ENCODE measurements at regions not wholly inside any gene's neighbourhood (a gene's known extent, or its start where the extent isn't known, plus 50 kb on each side); places are given as distances from the start of the nearest gene placed in this dataset.

DNA sequence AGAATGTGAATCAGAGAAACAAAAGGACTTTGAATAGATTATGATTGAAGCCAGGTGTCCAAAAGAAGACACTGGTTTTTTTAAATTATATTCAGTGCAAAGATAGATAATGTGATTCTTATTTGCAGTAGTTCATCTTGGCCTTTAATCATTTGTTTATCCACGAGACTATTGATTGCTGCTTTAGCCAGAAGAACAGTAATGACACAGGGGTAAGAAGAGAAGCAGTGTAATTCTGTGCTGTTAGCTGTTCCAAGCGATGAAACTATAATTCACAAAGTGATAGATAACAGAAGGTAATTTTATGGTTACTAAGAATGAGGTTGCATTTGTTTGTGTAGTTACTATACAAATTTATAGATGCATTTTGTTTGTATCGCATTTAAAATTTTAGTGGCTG lies 311.6 kb downstream of the MZT1 start:
- Mint-ChIP-seq H3K4me1 (ENCODE audit: low read depth) (no peaks in the 10 kb centered on the region), H3K36me3 (ENCODE audit: low read depth) (no peaks in the 10 kb centered on the region), H3K4me3 (no peak overlapping the region), H3K9me3 (no peaks in the 10 kb centered on the region), H3K27me3 (ENCODE audit: low read depth) (no peaks in the 10 kb centered on the region), H3K27ac (no peak overlapping the region)
- intact Hi-C loops (cut with micrococcal nuclease): no loop called here
- no peak for DNase-seq
- CTCF ChIA-PET: no interaction called here

DNA sequence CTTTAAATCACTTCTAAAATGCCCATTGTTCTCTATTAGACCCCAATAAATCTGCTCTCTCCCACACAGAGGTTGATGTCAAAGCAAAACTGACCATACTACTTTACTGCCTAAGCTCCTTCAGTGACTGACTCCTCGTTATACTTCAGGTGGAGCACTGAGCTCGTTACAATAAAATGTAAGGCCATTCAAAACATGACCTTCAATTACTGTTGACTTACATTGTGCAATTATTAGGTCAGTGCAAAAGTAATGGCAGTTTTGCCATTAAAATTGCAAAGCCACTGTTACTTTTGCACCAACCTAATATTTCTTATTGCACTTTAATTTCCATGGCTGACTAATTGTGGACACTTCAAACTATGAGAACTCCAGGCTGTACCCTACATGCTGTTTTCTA lies 314.9 kb downstream of the MZT1 start:
- Mint-ChIP-seq H3K27ac (no peak overlapping the region), H3K4me1 (ENCODE audit: low read depth) (no peaks in the 10 kb centered on the region), H3K36me3 (ENCODE audit: low read depth) (no peaks in the 10 kb centered on the region), H3K27me3 (ENCODE audit: low read depth) (no peaks in the 10 kb centered on the region), H3K4me3 (no peak overlapping the region), H3K9me3 (no peaks in the 10 kb centered on the region)
- DNase-seq: no peak
- intact Hi-C loops (cut with micrococcal nuclease): no loop called here
- CTCF ChIA-PET: no interaction called here

DNA sequence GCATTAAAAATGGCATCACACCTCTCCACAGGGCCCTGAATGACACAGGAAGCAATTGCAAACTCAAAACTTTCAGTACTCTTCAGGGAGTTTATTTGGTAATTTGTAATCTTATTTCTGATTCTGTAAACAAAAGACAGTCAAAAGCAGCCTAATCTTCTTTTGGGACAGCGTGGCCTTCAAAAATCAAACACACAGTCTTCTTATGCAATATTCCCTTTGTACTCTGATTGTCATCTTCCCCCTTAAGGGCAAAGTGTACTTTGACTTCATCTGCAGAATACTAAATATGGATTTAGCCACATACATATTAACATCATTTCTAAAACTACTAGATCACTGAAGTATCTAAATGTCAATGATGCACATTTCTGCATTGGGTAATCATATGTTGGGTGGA lies 322.0 kb downstream of the MZT1 start:
- Mint-ChIP-seq H3K4me1 (ENCODE audit: low read depth) (no peaks in the 10 kb centered on the region), H3K9me3 (no peaks in the 10 kb centered on the region), H3K36me3 (ENCODE audit: low read depth) (no peaks in the 10 kb centered on the region), H3K27ac (no peak overlapping the region), H3K4me3 (no peak overlapping the region), H3K27me3 (ENCODE audit: low read depth) (no peaks in the 10 kb centered on the region)
- DNase-seq: no peak
- intact Hi-C loops (cut with micrococcal nuclease): no loop called here
- CTCF ChIA-PET: no interaction called here

DNA sequence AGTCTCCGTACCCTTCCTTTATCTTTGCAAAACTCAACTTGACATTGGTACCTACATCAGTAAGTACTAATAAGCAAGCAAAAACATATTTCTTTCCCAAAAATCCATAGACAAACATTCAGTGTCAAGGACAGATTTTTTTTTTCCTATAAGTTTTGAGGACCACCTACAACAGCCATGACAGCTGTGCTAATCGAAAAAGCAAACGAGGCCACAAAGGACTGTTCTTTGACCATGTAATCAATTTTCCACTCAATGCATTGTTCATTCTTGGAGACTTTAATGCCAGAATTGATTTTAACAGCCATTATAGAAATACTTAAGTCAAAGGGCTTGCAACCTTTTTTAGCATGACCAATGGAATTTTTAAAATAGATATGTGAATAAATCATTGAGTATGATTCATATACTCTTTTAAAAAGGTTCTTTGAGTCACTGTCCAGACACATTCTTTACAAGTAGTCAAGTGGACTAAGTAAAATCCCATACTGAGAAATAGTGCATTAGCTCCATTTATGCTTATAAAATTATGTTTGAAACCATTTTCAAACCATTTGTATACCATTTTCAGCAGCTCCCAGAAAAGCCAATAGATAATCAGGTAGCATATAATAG lies 323.9 kb downstream of the MZT1 start:
- Mint-ChIP-seq H3K4me1 (ENCODE audit: low read depth) (no peaks in the 10 kb centered on the region), H3K4me3 (no peak overlapping the region), H3K27ac (no peak overlapping the region), H3K36me3 (ENCODE audit: low read depth) (no peaks in the 10 kb centered on the region), H3K9me3 (no peaks in the 10 kb centered on the region), H3K27me3 (ENCODE audit: low read depth) (peaks cover 2% of the 10 kb centered on the region)
- intact Hi-C loops (cut with micrococcal nuclease): no loop called here
- DNase-seq: no peak
- CTCF ChIA-PET: no interaction called here

DNA sequence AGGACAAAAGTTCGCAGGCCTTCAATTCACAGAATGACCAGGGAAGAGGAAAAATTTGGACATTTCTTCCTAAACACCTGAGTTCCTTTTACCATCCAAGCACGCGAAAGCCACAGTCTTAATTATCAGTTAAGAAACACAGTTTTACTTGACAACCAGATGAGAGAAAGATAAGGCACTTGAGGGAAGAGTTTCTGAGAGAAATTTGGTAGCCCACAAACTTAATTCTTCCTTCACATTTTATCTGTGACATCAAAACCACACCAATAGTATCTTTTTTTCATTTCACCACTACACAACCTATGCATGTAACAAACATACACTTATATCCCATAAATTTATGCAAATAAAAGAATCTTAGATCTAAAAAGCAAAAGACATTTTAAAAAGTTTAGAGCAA lies 326.6 kb downstream of the MZT1 start:
- CTCF ChIA-PET: interaction anchor here (0.6 kb wide), 1 partner anchor 147 kb away, joined by 4 read pairs; no protein-coding TSS in a partner anchor
- Mint-ChIP-seq H3K36me3 (ENCODE audit: low read depth) (no peaks in the 10 kb centered on the region), H3K9me3 (no peaks in the 10 kb centered on the region), H3K27me3 (ENCODE audit: low read depth) (peaks cover 2% of the 10 kb centered on the region), H3K27ac (no peak overlapping the region), H3K4me3 (no peak overlapping the region), H3K4me1 (ENCODE audit: low read depth) (no peaks in the 10 kb centered on the region)
- intact Hi-C loops (cut with micrococcal nuclease): no loop called here
- no peak for DNase-seq

DNA sequence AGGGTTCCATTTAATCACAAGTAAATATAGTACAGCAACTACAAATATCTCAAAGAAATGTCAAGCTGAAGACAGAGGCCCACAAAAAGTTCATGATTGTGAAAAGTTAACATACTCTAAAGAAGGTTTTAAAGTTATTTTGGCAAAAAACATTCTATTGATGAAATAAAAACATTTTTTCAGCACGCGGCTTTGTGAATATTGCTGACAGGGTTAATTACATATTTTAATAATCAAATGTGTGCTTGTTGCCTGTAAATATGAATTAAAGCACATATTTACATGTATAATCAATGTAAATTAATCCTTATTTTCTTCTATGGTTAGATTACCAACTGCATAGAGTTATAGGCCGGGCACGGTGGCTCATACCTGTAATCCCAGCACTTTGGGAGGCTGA lies 328.1 kb downstream of the MZT1 start:
- DNase-seq: no peak
- Mint-ChIP-seq H3K27ac (no peak overlapping the region), H3K9me3 (no peaks in the 10 kb centered on the region), H3K4me3 (no peak overlapping the region), H3K4me1 (ENCODE audit: low read depth) (no peaks in the 10 kb centered on the region), H3K27me3 (ENCODE audit: low read depth) (peaks cover 2% of the 10 kb centered on the region), H3K36me3 (ENCODE audit: low read depth) (no peaks in the 10 kb centered on the region)
- intact Hi-C loops (cut with micrococcal nuclease): no loop called here
- CTCF ChIA-PET: no interaction called here

DNA sequence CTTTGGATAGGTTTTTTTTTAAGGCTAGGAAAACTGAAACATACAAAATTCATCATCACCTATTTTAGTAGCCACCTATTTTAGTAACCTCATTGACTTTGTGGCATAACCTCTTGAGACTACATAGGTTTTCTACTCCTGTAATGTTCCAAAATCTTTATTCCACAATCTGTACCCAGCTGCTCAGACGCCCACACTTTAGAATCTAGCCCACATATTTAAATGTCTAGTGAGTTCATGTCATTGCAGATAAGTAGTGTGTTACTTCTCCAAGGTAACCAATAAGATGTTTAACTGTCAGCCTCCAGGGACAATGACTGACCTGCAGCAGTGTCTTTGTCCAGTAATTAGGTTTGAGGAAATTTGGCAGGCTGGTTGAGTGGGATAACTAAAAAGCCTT lies 330.2 kb downstream of the MZT1 start:
- intact Hi-C loops (cut with micrococcal nuclease): no loop called here
- DNase-seq: no peak
- Mint-ChIP-seq H3K4me3 (no peak overlapping the region), H3K27me3 (ENCODE audit: low read depth) (peaks cover 2% of the 10 kb centered on the region), H3K4me1 (ENCODE audit: low read depth) (no peaks in the 10 kb centered on the region), H3K9me3 (no peaks in the 10 kb centered on the region), H3K27ac (no peak overlapping the region), H3K36me3 (ENCODE audit: low read depth) (no peaks in the 10 kb centered on the region)
- CTCF ChIA-PET: no interaction called here

DNA sequence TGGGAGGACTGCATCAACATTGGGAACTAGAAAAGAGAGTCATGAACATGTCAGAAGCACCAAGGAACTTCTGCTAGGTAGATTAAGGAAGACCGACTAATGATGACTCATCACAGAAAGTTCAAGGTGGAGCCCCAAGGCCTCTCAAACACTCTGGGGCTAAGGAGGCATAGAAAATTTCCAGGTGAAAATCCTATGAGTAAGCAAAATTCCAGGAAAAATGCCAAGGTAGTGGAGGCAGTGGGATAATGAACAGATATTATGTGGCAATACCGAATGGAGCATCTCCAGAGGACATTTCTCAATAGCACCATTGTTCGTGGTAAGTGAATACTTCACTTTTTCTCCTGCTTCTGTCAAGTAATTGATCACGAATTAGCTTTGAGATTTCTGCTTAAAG lies 336.5 kb downstream of the MZT1 start:
- Mint-ChIP-seq H3K27me3 (ENCODE audit: low read depth) (no peaks in the 10 kb centered on the region), H3K27ac (no peak overlapping the region), H3K4me1 (ENCODE audit: low read depth) (no peaks in the 10 kb centered on the region), H3K9me3 (no peaks in the 10 kb centered on the region), H3K4me3 (no peak overlapping the region), H3K36me3 (ENCODE audit: low read depth) (no peaks in the 10 kb centered on the region)
- intact Hi-C loops (cut with micrococcal nuclease): no loop called here
- no peak for DNase-seq
- CTCF ChIA-PET: no interaction called here

DNA sequence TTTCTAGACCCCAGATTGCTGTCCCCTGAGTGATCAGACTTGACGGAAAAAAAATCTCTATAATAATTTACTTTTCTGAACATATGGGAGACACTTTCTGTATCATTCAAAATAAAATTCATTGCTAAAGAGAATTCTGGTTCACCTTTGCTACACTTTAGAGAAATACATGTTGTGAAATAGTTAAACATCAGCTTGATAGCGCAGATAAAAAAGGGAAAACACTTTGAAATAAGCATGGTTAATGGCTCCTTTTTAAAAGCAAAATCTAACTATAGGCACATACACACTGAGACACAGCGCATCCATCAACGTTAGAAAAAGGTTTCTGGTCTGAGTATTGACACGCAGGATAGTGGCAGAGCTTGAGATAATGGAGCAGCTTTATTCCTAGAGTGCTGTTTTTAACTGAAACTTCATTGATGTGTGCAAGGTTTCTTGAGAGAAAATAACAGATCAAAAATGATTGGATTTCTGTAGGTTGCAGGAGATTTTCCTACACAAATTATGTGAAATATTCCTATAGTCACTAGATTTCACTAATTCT lies 341.2 kb downstream of the MZT1 start:
- CTCF ChIA-PET: no interaction called here
- Mint-ChIP-seq H3K4me3 (no peak overlapping the region), H3K36me3 (ENCODE audit: low read depth) (no peaks in the 10 kb centered on the region), H3K27ac (no peak overlapping the region), H3K4me1 (ENCODE audit: low read depth) (no peaks in the 10 kb centered on the region), H3K27me3 (ENCODE audit: low read depth) (no peaks in the 10 kb centered on the region), H3K9me3 (no peaks in the 10 kb centered on the region)
- DNase-seq: no peak
- intact Hi-C loops (cut with micrococcal nuclease): no loop called here

GRCh38 chr13:72384879-72385278 lies 342.6 kb downstream of the MZT1 start:
- Mint-ChIP-seq H3K4me1 (ENCODE audit: low read depth) (no peaks in the 10 kb centered on the region), H3K9me3 (no peaks in the 10 kb centered on the region), H3K27ac (no peak overlapping the region), H3K27me3 (ENCODE audit: low read depth) (no peaks in the 10 kb centered on the region), H3K4me3 (no peak overlapping the region), H3K36me3 (ENCODE audit: low read depth) (no peaks in the 10 kb centered on the region)
- CTCF ChIA-PET: interaction anchor here (0.6 kb wide), 1 partner anchor 910 kb away, joined by 4 read pairs; no protein-coding TSS in a partner anchor
- no peak for DNase-seq
- intact Hi-C loops (cut with micrococcal nuclease): no loop called here

- Mint-ChIP-seq H3K9me3 (no peaks in the 10 kb centered on the region), H3K36me3 (ENCODE audit: low read depth) (no peaks in the 10 kb centered on the region), H3K4me3 (no peak overlapping the region), H3K27ac (no peak overlapping the region), H3K4me1 (ENCODE audit: low read depth) (no peaks in the 10 kb centered on the region), H3K27me3 (ENCODE audit: low read depth) (no peaks in the 10 kb centered on the region)
- CTCF ChIA-PET: interaction anchor here (0.6 kb wide), 1 partner anchor 909 kb away, joined by 4 read pairs; no protein-coding TSS in a partner anchor
- intact Hi-C loops (cut with micrococcal nuclease): no loop called here
- DNase-seq: no peak
Observed at GRCh38 chr13:72384186-72384823, 343.1 kb downstream of the MZT1 start.

DNA sequence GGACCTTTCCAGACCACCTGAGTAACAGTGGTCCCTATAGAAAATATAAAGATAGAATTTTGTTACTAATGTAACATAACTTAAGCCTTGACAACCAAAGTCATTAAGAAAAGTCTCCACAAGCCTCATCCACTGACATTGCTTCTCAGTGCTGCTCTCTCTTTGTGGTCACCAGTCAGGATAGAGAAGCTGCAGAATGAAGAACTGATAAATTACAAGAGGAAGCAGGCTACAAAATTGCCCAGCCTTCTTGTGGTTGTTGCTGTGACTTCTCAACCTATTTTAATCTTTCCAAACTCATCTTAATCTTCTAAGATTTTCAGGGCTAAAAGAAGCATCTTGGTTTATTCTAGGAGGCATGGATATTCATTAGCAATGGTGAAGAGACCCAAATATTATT lies 343.8 kb downstream of the MZT1 start:
- intact Hi-C loops (cut with micrococcal nuclease): no loop called here
- Mint-ChIP-seq H3K27me3 (ENCODE audit: low read depth) (no peaks in the 10 kb centered on the region), H3K4me1 (ENCODE audit: low read depth) (no peaks in the 10 kb centered on the region), H3K9me3 (no peaks in the 10 kb centered on the region), H3K36me3 (ENCODE audit: low read depth) (no peaks in the 10 kb centered on the region), H3K27ac (no peak overlapping the region), H3K4me3 (no peak overlapping the region)
- DNase-seq: no peak
- CTCF ChIA-PET: no interaction called here

GRCh38 chr13:72379581-72379980 lies 347.8 kb downstream of the MZT1 start:
- CTCF ChIA-PET: no interaction called here

More at GRCh38 chr13:72379581-72379980, 347.8 kb downstream of the MZT1 start:
- no peaks in the 10 kb centered on the region for H3K4me1 Mint-ChIP-seq (ENCODE audit: low read depth)
- H3K27me3 Mint-ChIP-seq (ENCODE audit: low read depth): no peaks in the 10 kb centered on the region
- no peak for DNase-seq
- H3K36me3 Mint-ChIP-seq (ENCODE audit: low read depth): no peaks in the 10 kb centered on the region
- H3K9me3 Mint-ChIP-seq: no peaks in the 10 kb centered on the region
- no peak overlapping the region for H3K27ac Mint-ChIP-seq
- H3K4me3 Mint-ChIP-seq: no peak overlapping the region
- intact Hi-C loops (cut with micrococcal nuclease): no loop called here
